ENCODE measurements at regions not wholly inside any gene's neighbourhood (a gene's known extent, or its start where the extent isn't known, plus 50 kb on each side); places are given as distances from the start of the nearest gene placed in this dataset.
A peak's percentile ranks its signal among the peaks of the same experiment; 100 is the strongest.

GRCh38 chr1:219771080-219771479 lies 157.3 kb downstream of the SLC30A10 start (continued):
- TF ChIP-seq KLF8 (tag by site-specific recombination; IDR thresholded peaks at IDR 0.05) (0 out of 2 replicates have a peak, but pooled peaks have one; percentile 32), SP7 (tag by site-specific recombination; IDR thresholded peaks at IDR 0.05) (0 out of 2 replicates have a peak, but pooled peaks have one; percentile 41), EGR2 (tag by site-specific recombination; IDR thresholded peaks at IDR 0.05; ENCODE audit: low read depth) (no peak), ZNF324 (tag by site-specific recombination; IDR thresholded peaks at IDR 0.05) (no peak)

DNA sequence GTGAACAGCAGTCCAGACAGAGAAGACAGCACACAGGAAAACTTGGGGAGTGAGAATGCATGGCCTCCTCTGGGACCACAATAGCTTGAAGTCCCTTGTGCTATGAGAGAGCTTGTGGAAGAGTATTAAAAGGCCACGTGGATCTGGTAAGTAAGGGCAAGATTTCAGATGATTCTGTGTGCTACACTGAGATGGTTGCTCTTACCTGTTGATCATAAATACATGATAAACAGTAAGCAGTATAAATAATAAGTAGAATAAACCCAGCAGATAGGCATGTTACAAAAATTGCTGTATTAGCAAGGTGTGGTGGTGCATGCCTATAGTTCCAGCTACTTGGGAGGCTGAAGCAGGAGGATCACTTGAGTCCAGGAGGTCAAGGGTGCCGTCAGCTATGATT lies 150.4 kb upstream of the ZC3H11B start:
- H3K4me1 ChIP-seq (ENCODE audit: control insufficient read depth, insufficient read depth, low read length), result no peaks in the 10 kb centered on the region
- no peaks in the 10 kb centered on the region for H3K36me3 ChIP-seq (ENCODE audit: control insufficient read depth in 2 of 2, insufficient read depth in 1 of 2, low read length in 2 of 2)
- no peak overlapping the region for H3K27ac ChIP-seq (ENCODE audit: extremely low read depth, low read depth, low read length)
- TF ChIP-seq ZNF571 (tag by site-specific recombination; IDR thresholded peaks at IDR 0.05), result no peak
- no peak for TF ChIP-seq ZNF510 (tag by site-specific recombination; IDR thresholded peaks at IDR 0.05; ENCODE audit: insufficient replicate concordance)
- TF ChIP-seq SP3 (tag by site-specific recombination; IDR thresholded peaks at IDR 0.05), result no peak
- no peak for TF ChIP-seq MYNN (tag by site-specific recombination; IDR thresholded peaks at IDR 0.05; ENCODE audit: borderline replicate concordance)
- TF ChIP-seq SCRT2 (tag by site-specific recombination; IDR thresholded peaks at IDR 0.05), result peak; percentile 68
- no peak for TF ChIP-seq ZNF658 (tag by site-specific recombination; IDR thresholded peaks at IDR 0.05)
- peak; percentile 65; the same call in 1 of the 2 replicates for TF ChIP-seq SCRT1 (tag by site-specific recombination; IDR thresholded peaks at IDR 0.05; ENCODE audit: borderline replicate concordance)
- H3K4me3 ChIP-seq (ENCODE audit: low read depth, low read length), result no peak overlapping the region
- H3K9me3 ChIP-seq (ENCODE audit: control insufficient read depth, insufficient read depth, low read depth, low read length), result no peaks in the 10 kb centered on the region
- CTCF ChIA-PET, result no interaction called here
- POLR2A ChIA-PET, result no interaction called here

- CTCF ChIA-PET, result interaction anchor here (0.6 kb wide), 1 partner anchor 1271 kb away, joined by 4 read pairs; no protein-coding TSS in a partner anchor
- Histone ChIP-seq H3K9me3 (ENCODE audit: control insufficient read depth, insufficient read depth, low read depth, low read length) (no peaks in the 10 kb centered on the region), H3K36me3 (ENCODE audit: control insufficient read depth in 2 of 2, insufficient read depth in 1 of 2, low read length in 2 of 2) (no peaks in the 10 kb centered on the region), H3K27ac (ENCODE audit: extremely low read depth, low read depth, low read length) (no peak overlapping the region), H3K4me3 (ENCODE audit: low read depth, low read length) (no peak overlapping the region), H3K4me1 (ENCODE audit: control insufficient read depth, insufficient read depth, low read length) (no peaks in the 10 kb centered on the region)
- TF ChIP-seq GLI2 (tag by site-specific recombination; IDR thresholded peaks at IDR 0.05; ENCODE audit: borderline replicate concordance, low read depth) (no peak), ZNF514 (tag by site-specific recombination; IDR thresholded peaks at IDR 0.05) (no peak), ZNF121 (tag by site-specific recombination; IDR thresholded peaks at IDR 0.05) (no peak), GLI4 (tag by site-specific recombination; IDR thresholded peaks at IDR 0.05) (no peak), BCL6B (tag by site-specific recombination; IDR thresholded peaks at IDR 0.05) (no peak), ZNF16 (tag by site-specific recombination; IDR thresholded peaks at IDR 0.05; ENCODE audit: low read depth) (no peak), ZNF112 (tag by site-specific recombination; IDR thresholded peaks at IDR 0.05) (no peak), ZNF302 (tag by site-specific recombination; IDR thresholded peaks at IDR 0.05; ENCODE audit: low read depth) (no peak), ZNF248 (tag by site-specific recombination; IDR thresholded peaks at IDR 0.05) (no peak), RBAK (tag by site-specific recombination; IDR thresholded peaks at IDR 0.05) (no peak)
- TF ChIP-seq, protein P1, sequence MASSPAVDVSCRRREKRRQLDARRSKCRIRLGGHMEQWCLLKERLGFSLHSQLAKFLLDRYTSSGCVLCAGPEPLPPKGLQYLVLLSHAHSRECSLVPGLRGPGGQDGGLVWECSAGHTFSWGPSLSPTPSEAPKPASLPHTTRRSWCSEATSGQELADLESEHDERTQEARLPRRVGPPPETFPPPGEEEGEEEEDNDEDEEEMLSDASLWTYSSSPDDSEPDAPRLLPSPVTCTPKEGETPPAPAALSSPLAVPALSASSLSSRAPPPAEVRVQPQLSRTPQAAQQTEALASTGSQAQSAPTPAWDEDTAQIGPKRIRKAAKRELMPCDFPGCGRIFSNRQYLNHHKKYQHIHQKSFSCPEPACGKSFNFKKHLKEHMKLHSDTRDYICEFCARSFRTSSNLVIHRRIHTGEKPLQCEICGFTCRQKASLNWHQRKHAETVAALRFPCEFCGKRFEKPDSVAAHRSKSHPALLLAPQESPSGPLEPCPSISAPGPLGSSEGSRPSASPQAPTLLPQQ (tag by site-specific recombination; IDR thresholded peaks at IDR 0.05), result no peak
- TF ChIP-seq, protein P2, sequence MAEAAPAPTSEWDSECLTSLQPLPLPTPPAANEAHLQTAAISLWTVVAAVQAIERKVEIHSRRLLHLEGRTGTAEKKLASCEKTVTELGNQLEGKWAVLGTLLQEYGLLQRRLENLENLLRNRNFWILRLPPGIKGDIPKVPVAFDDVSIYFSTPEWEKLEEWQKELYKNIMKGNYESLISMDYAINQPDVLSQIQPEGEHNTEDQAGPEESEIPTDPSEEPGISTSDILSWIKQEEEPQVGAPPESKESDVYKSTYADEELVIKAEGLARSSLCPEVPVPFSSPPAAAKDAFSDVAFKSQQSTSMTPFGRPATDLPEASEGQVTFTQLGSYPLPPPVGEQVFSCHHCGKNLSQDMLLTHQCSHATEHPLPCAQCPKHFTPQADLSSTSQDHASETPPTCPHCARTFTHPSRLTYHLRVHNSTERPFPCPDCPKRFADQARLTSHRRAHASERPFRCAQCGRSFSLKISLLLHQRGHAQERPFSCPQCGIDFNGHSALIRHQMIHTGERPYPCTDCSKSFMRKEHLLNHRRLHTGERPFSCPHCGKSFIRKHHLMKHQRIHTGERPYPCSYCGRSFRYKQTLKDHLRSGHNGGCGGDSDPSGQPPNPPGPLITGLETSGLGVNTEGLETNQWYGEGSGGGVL (tag by site-specific recombination; IDR thresholded peaks at IDR 0.05), result no peak
- TF ChIP-seq, protein P3, sequence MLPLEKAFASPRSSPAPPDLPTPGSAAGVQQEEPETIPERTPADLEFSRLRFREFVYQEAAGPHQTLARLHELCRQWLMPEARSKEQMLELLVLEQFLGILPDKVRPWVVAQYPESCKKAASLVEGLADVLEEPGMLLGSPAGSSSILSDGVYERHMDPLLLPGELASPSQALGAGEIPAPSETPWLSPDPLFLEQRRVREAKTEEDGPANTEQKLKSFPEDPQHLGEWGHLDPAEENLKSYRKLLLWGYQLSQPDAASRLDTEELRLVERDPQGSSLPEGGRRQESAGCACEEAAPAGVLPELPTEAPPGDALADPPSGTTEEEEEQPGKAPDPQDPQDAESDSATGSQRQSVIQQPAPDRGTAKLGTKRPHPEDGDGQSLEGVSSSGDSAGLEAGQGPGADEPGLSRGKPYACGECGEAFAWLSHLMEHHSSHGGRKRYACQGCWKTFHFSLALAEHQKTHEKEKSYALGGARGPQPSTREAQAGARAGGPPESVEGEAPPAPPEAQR (tag by site-specific recombination; IDR thresholded peaks at IDR 0.05), result no peak
- POLR2A ChIA-PET, result no interaction called here
These were observed 148.4 kb upstream of the ZC3H11B start for GRCh38 chr1:219761208-219761860.
